ENCODE measurements at regions not wholly inside any gene's neighbourhood (a gene's known extent, or its start where the extent isn't known, plus 50 kb on each side); places are given as distances from the start of the nearest gene placed in this dataset.

DNA sequence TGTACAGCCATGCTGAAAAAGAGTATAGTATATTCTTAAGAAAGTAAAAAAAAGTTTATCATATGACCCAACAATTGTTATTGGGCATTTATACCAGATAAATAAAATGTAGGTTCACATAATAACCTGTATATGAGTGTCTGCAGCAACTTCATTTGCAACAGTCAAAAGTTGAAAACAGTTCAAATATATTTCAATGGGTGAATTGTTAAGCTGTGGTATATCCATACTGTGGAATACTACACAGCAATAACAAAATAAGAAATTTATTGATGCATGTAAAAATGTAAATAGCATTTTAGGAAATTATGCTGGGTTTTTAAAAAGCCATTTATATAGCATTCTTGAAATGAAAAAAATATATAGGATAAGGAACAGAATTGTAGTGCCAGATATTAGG is 1420.1 kb upstream of the ACO1 start:
- H3K4me3 ChIP-seq (ENCODE audit: insufficient read length, low read depth): no peak overlapping the region
- no peaks in the 10 kb centered on the region for H3K4me1 ChIP-seq (ENCODE audit: insufficient read depth, insufficient read length)
- TF ChIP-seq SUZ12 (IDR thresholded peaks at IDR 0.05; ENCODE audit: extremely low read depth, insufficient read depth, insufficient read length) (no peak), YY1 (IDR thresholded peaks at IDR 0.05; ENCODE audit: insufficient read depth, insufficient read length) (no peak), ZNF274 (IDR thresholded peaks at IDR 0.05; ENCODE audit: low read depth, low read length) (no peak)
- H3K36me3 ChIP-seq (ENCODE audit: insufficient read depth, insufficient read length, low read length): no peaks in the 10 kb centered on the region
- no peaks in the 10 kb centered on the region for H3K27me3 ChIP-seq (ENCODE audit: insufficient read depth, insufficient read length)
- peaks cover 16% of the 10 kb centered on the region for H3K9me3 ChIP-seq (ENCODE audit: insufficient read depth, low read length)
- DNase-seq (ENCODE audit: low read depth, low spot score): no peak
- no peak overlapping the region for H3K9ac ChIP-seq (ENCODE audit: insufficient read length, low read depth)

DNA sequence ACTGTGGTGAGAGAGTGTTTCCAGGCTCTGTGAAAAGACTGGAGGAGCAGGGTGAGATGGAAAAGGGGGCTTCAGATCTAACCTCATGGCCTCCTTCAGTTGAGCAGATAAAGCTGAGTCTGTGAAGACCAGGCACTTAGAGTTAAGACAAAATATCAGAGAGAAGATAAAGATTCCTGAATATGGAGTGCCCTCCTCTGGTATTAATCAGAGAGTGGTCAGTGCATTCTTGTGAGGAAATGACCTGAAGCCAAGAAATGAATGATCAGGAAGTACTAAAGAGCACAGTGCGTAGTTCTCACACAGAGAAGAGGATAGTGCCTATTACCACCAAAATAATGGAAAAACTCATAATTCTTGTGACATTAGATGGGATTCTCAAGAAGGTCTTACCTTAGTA is 1417.0 kb upstream of the ACO1 start:
- Histone ChIP-seq H3K36me3 (ENCODE audit: insufficient read depth, insufficient read length, low read length) (no peaks in the 10 kb centered on the region), H3K9me3 (ENCODE audit: insufficient read depth, low read length) (peaks cover 16% of the 10 kb centered on the region), H3K4me3 (ENCODE audit: insufficient read length, low read depth) (no peak overlapping the region), H3K4me1 (ENCODE audit: insufficient read depth, insufficient read length) (no peaks in the 10 kb centered on the region), H3K27me3 (ENCODE audit: insufficient read depth, insufficient read length) (no peaks in the 10 kb centered on the region), H3K9ac (ENCODE audit: insufficient read length, low read depth) (no peak overlapping the region)
- DNase-seq (ENCODE audit: low read depth, low spot score): no peak
- TF ChIP-seq ZNF274 (IDR thresholded peaks at IDR 0.05; ENCODE audit: low read depth, low read length) (no peak), SUZ12 (IDR thresholded peaks at IDR 0.05; ENCODE audit: extremely low read depth, insufficient read depth, insufficient read length) (no peak), YY1 (IDR thresholded peaks at IDR 0.05; ENCODE audit: insufficient read depth, insufficient read length) (no peak)

DNA sequence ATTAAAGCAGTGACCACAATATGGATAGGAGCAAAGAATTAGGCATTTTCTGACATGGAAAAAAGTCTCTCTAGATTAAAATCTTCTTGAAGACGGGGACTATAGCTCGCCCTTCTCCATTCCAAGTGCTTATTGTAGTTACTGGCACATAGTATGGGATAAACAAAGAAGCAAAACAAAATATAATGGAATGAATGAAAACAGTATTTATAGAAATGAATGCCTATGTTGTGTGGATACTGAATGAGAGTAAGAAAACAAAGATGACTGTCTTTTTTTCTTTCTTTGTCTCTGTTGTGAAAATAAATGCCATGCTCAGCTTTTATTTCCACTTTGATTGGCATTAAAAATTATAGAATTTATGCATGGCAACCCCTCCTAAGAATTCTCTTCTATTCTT is 1414.3 kb upstream of the ACO1 start:
- Histone ChIP-seq H3K9ac (ENCODE audit: insufficient read length, low read depth) (no peak overlapping the region), H3K27me3 (ENCODE audit: insufficient read depth, insufficient read length) (no peaks in the 10 kb centered on the region), H3K4me1 (ENCODE audit: insufficient read depth, insufficient read length) (no peaks in the 10 kb centered on the region), H3K9me3 (ENCODE audit: insufficient read depth, low read length) (no peaks in the 10 kb centered on the region), H3K36me3 (ENCODE audit: insufficient read depth, insufficient read length, low read length) (no peaks in the 10 kb centered on the region), H3K4me3 (ENCODE audit: insufficient read length, low read depth) (no peak overlapping the region)
- no peak for DNase-seq (ENCODE audit: low read depth, low spot score)
- TF ChIP-seq SUZ12 (IDR thresholded peaks at IDR 0.05; ENCODE audit: extremely low read depth, insufficient read depth, insufficient read length) (no peak), YY1 (IDR thresholded peaks at IDR 0.05; ENCODE audit: insufficient read depth, insufficient read length) (no peak), ZNF274 (IDR thresholded peaks at IDR 0.05; ENCODE audit: low read depth, low read length) (no peak)

DNA sequence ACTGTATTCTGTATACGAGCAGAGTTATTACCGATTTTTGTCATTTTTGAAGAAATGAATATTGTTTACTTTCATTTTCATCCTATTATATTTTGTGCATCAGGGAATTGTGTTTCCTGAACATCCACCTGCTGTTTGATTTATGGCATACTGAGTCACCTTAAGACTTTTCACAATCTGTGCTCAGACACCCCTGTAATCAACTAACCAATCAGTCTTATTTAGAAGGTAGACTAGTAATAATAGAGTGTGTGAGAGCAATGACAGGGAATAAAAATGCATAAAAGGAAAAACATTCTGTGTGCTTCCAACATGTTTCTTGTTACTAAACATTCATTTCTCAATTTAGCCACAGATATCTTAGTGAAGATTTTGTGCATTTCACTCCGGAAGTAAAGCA is 1413.6 kb upstream of the ACO1 start:
- Histone ChIP-seq H3K4me1 (ENCODE audit: insufficient read depth, insufficient read length) (no peaks in the 10 kb centered on the region), H3K9me3 (ENCODE audit: insufficient read depth, low read length) (no peaks in the 10 kb centered on the region), H3K4me3 (ENCODE audit: insufficient read length, low read depth) (no peak overlapping the region), H3K9ac (ENCODE audit: insufficient read length, low read depth) (no peak overlapping the region), H3K27me3 (ENCODE audit: insufficient read depth, insufficient read length) (no peaks in the 10 kb centered on the region), H3K36me3 (ENCODE audit: insufficient read depth, insufficient read length, low read length) (no peaks in the 10 kb centered on the region)
- no peak for DNase-seq (ENCODE audit: low read depth, low spot score)
- TF ChIP-seq YY1 (IDR thresholded peaks at IDR 0.05; ENCODE audit: insufficient read depth, insufficient read length): no peak
- TF ChIP-seq ZNF274 (IDR thresholded peaks at IDR 0.05; ENCODE audit: low read depth, low read length): no peak
- no peak for TF ChIP-seq SUZ12 (IDR thresholded peaks at IDR 0.05; ENCODE audit: extremely low read depth, insufficient read depth, insufficient read length)

DNA sequence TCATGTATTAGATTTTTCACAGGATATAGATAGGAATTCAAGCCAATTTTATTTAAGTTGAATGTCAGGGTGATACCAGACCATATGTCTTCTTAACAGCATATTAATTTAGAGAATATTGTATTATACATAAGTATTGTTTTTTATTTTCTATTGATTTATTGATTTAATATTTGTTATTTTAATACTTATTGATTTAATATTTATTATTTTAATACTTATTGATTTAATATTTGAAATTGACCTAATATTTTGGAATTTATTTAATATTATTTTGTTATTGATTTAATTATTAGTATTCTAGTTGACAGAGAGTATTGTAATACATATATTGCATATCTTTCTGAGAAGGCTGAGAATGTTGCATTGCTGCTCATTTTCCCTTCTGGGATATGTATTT is 1411.8 kb upstream of the ACO1 start:
- Histone ChIP-seq H3K4me1 (ENCODE audit: insufficient read depth, insufficient read length) (no peaks in the 10 kb centered on the region), H3K9me3 (ENCODE audit: insufficient read depth, low read length) (no peaks in the 10 kb centered on the region), H3K9ac (ENCODE audit: insufficient read length, low read depth) (no peak overlapping the region), H3K36me3 (ENCODE audit: insufficient read depth, insufficient read length, low read length) (no peaks in the 10 kb centered on the region), H3K4me3 (ENCODE audit: insufficient read length, low read depth) (no peak overlapping the region), H3K27me3 (ENCODE audit: insufficient read depth, insufficient read length) (no peaks in the 10 kb centered on the region)
- TF ChIP-seq ZNF274 (IDR thresholded peaks at IDR 0.05; ENCODE audit: low read depth, low read length) (no peak), YY1 (IDR thresholded peaks at IDR 0.05; ENCODE audit: insufficient read depth, insufficient read length) (no peak), SUZ12 (IDR thresholded peaks at IDR 0.05; ENCODE audit: extremely low read depth, insufficient read depth, insufficient read length) (no peak)
- DNase-seq (ENCODE audit: low read depth, low spot score): no peak

DNA sequence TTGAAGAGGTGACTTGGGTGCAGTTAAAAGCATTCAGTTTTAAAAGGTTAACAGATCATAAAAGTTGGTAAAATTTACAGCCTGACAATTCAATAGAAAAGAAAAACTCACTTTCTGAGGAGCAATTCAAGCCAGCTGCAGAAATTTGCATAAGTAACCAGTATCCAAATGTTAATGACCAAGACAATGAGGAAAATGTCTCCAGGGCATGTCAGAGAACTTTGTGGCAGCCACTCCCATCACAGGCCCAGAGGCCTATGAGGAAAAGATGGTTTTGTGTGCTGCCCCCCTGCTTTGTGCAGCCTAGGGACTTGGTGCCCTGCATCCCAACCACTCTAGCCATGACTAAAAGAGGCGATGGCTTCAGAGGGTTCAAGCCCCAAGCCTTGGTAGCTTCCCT is 1406.5 kb upstream of the ACO1 start:
- no peak overlapping the region for H3K4me3 ChIP-seq (ENCODE audit: insufficient read length, low read depth)
- H3K36me3 ChIP-seq (ENCODE audit: insufficient read depth, insufficient read length, low read length): no peaks in the 10 kb centered on the region
- peaks cover 9% of the 10 kb centered on the region; the same call in 1 of the 2 replicates for H3K9me3 ChIP-seq (ENCODE audit: insufficient read depth, low read length)
- TF ChIP-seq ZNF274 (IDR thresholded peaks at IDR 0.05; ENCODE audit: low read depth, low read length): no peak
- no peak for TF ChIP-seq YY1 (IDR thresholded peaks at IDR 0.05; ENCODE audit: insufficient read depth, insufficient read length)
- no peak for TF ChIP-seq SUZ12 (IDR thresholded peaks at IDR 0.05; ENCODE audit: extremely low read depth, insufficient read depth, insufficient read length)
- no peaks in the 10 kb centered on the region for H3K27me3 ChIP-seq (ENCODE audit: insufficient read depth, insufficient read length)
- H3K4me1 ChIP-seq (ENCODE audit: insufficient read depth, insufficient read length): peaks cover 3% of the 10 kb centered on the region
- no peak overlapping the region for H3K9ac ChIP-seq (ENCODE audit: insufficient read length, low read depth)
- DNase-seq (ENCODE audit: low read depth, low spot score): peak; percentile 38

DNA sequence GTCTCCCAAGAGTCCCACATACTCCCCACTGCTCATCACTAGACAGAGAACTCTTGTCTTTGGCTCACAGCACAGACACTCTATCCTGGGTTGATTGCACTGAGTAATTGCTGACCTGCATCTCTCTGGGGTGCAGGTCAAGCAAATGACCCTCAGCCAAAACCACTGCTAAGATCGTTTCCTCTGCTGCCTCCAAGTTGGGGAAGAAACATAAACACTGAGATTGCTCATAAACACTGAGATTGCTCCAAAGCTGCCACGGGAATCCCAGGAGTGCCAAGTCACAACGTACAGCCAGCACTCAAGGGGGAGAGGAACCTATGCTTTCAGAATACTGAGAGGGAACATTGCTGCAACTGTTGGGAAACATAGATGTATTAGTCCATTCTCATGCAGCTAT is 1402.1 kb upstream of the ACO1 start:
- DNase-seq (ENCODE audit: low read depth, low spot score): no peak
- no peak overlapping the region for H3K4me3 ChIP-seq (ENCODE audit: insufficient read length, low read depth)
- no peak for TF ChIP-seq YY1 (IDR thresholded peaks at IDR 0.05; ENCODE audit: insufficient read depth, insufficient read length)
- H3K36me3 ChIP-seq (ENCODE audit: insufficient read depth, insufficient read length, low read length): no peaks in the 10 kb centered on the region
- H3K9ac ChIP-seq (ENCODE audit: insufficient read length, low read depth): no peak overlapping the region
- H3K27me3 ChIP-seq (ENCODE audit: insufficient read depth, insufficient read length): no peaks in the 10 kb centered on the region
- peaks cover 3% of the 10 kb centered on the region for H3K4me1 ChIP-seq (ENCODE audit: insufficient read depth, insufficient read length)
- H3K9me3 ChIP-seq (ENCODE audit: insufficient read depth, low read length): peaks cover 23% of the 10 kb centered on the region; the same call in 1 of the 2 replicates

All from NT2/D1 (cell line).